GM23338 (cell line): ENCODE measurements at regions not wholly inside any gene's neighbourhood (a gene's known extent, or its start where the extent isn't known, plus 50 kb on each side); places are given as distances from the start of the nearest gene placed in this dataset.

Experiments
- ATAC-seq: fragments of 200-7000 bp; cut with Tn5 transposase; 3 replicates; pipeline ENCODE4 v1.9.1; 2020
- DNase-seq: peaks from one replicate; pipeline ENCODE4 v3.0.0-alpha.2; 2015; ENCODE audit warnings: low spot score
- H2AFZ ChIP-seq: fragments of 200-600 bp; sonication (generic); 2 replicates; pipeline ENCODE4 v1.8.0; 2016; ENCODE audit warnings: antibody characterized with exemption, mild to moderate bottlenecking, moderate library complexity
- H3F3A ChIP-seq: fragments of 200-600 bp; sonication (generic); replicated peaks from 2 replicates; pipeline ENCODE4 v1.8.0; 2017; ENCODE audit warnings: antibody characterized with exemption, mixed run types, low read depth
- H3K27ac ChIP-seq: fragments of 200-600 bp; sonication (generic); 2 replicates; pipeline ENCODE4 v1.6.1; 2016; ENCODE audit warnings: low read depth
- H3K27me3 ChIP-seq: fragments of 200-600 bp; sonication (generic); 2 replicates; pipeline ENCODE4 v1.8.0; 2016; ENCODE audit warnings: mild to moderate bottlenecking, mixed run types, moderate library complexity; ENCODE audit not compliant: insufficient read depth
- H3K36me3 ChIP-seq: fragments of 200-600 bp; sonication (generic); 2 replicates; pipeline ENCODE4 v1.8.0; 2016; ENCODE audit warnings: mild to moderate bottlenecking; ENCODE audit not compliant: insufficient read depth
- H3K4me1 ChIP-seq: fragments of 200-600 bp; sonication (generic); 2 replicates; pipeline ENCODE4 v1.8.0; 2016; ENCODE audit warnings: mild to moderate bottlenecking, moderate library complexity; ENCODE audit not compliant: insufficient read depth
- H3K4me2 ChIP-seq: fragments of 200-600 bp; sonication (generic); 2 replicates; pipeline ENCODE4 v1.7.1; 2017; ENCODE audit warnings: mixed run types
- H3K4me3 ChIP-seq: fragments of 200-600 bp; sonication (generic); 2 replicates; pipeline ENCODE4 v1.6.1; 2016; ENCODE audit warnings: mixed run types
- H3K79me2 ChIP-seq: fragments of 200-600 bp; sonication (generic); replicated peaks from 2 replicates; pipeline ENCODE4 v1.8.0; 2017; ENCODE audit warnings: mild to moderate bottlenecking; ENCODE audit not compliant: insufficient read depth
- H3K9me2 ChIP-seq: fragments of 200-600 bp; sonication (generic); 2 replicates; pipeline ENCODE4 v1.8.0; 2017; ENCODE audit not compliant: insufficient read depth
- H4K20me1 ChIP-seq: fragments of 200-600 bp; sonication (generic); replicated peaks from 2 replicates; pipeline ENCODE4 v1.8.0; 2017; ENCODE audit warnings: mild to moderate bottlenecking; ENCODE audit not compliant: insufficient read depth
- H3K27ac Mint-ChIP-seq: 2 replicates; pipeline ENCODE4 v1.8.0; 2020; ENCODE audit warnings: inconsistent platforms, mild to moderate bottlenecking, moderate library complexity, mixed read lengths
- H3K27me3 Mint-ChIP-seq: 3 replicates; pipeline ENCODE4 v1.8.0; 2022; ENCODE audit warnings: low read depth, mild to moderate bottlenecking, moderate library complexity, mixed read lengths, inconsistent platforms; ENCODE audit not compliant: insufficient read depth, poor library complexity
- H3K36me3 Mint-ChIP-seq: 3 replicates; pipeline ENCODE4 v1.8.0; 2021; ENCODE audit warnings: low read depth, mild to moderate bottlenecking, inconsistent platforms, moderate library complexity, mixed read lengths
- H3K4me1 Mint-ChIP-seq: 3 replicates; pipeline ENCODE4 v1.8.0; 2020; ENCODE audit warnings: mild to moderate bottlenecking, inconsistent platforms, mixed read lengths
- H3K4me3 Mint-ChIP-seq: 3 replicates; pipeline ENCODE4 v1.8.0; 2021; ENCODE audit warnings: moderate library complexity, mild to moderate bottlenecking, inconsistent platforms, mixed read lengths
- H3K9me3 Mint-ChIP-seq: 3 replicates; pipeline ENCODE4 v1.8.0; 2020; ENCODE audit warnings: moderate library complexity, mild to moderate bottlenecking, inconsistent platforms, mixed read lengths
- CREB1 ChIP-seq: fragments of 250-450 bp; sonication (Bioruptor Pico); IDR thresholded peaks from 2 replicates; pipeline ENCODE4 v1.5.0; 2020; ENCODE audit warnings: low read depth, mild to moderate bottlenecking, moderate library complexity
- CTCF ChIP-seq, 2 experiments: fragments of 200-600 bp in 1 of 2; sonication (generic) in 1 of 2; conservative IDR thresholded peaks; 2 replicates each; pipeline versions ENCODE4 v1.5.1 to v1.6.1; 2016 to 2017; ENCODE audit warnings: antibody characterized with exemption in 2 of 2, low read depth in 2 of 2, mild to moderate bottlenecking in 2 of 2, moderate library complexity in 1 of 2
- EZH2 ChIP-seq: fragments of 200-600 bp; sonication (generic); IDR thresholded peaks from one replicate; pipeline ENCODE4 v1.8.0; 2017; ENCODE audit warnings: antibody characterized with exemption, mild to moderate bottlenecking, low read depth; ENCODE audit not compliant: unreplicated experiment
- JUNB ChIP-seq: IDR thresholded peaks from one replicate; pipeline ENCODE4 v1.6.1; 2016; ENCODE audit warnings: antibody characterized with exemption; ENCODE audit not compliant: unreplicated experiment
- POLR2AphosphoS5 ChIP-seq: IDR thresholded peaks from 2 replicates; pipeline ENCODE4 v1.6.1; 2016; ENCODE audit warnings: antibody characterized with exemption, low read depth
- REST ChIP-seq: IDR thresholded peaks from one replicate; pipeline ENCODE4 v1.6.1; 2018; ENCODE audit warnings: antibody characterized with exemption; ENCODE audit not compliant: unreplicated experiment
- ZNF114 ChIP-seq: fragments of 250-450 bp; sonication (Bioruptor Pico); IDR thresholded peaks from 2 replicates; pipeline ENCODE4 v1.5.0; 2020; ENCODE audit warnings: mild to moderate bottlenecking, moderate library complexity
- ZNF331 ChIP-seq: fragments of 250-450 bp; sonication (Bioruptor Pico); IDR thresholded peaks from 2 replicates; pipeline ENCODE4 v1.5.0; 2020; ENCODE audit warnings: low read depth, mild to moderate bottlenecking, moderate library complexity
- ZNF462 ChIP-seq: fragments of 250-450 bp; sonication (Bioruptor Pico); IDR thresholded peaks from 2 replicates; pipeline ENCODE4 v1.5.0; 2020; ENCODE audit warnings: mild to moderate bottlenecking, moderate library complexity

- TF ChIP-seq ZNF462 (CRISPR knock-in tag) (no peak), ZNF114 (CRISPR knock-in tag) (no peak), CREB1 (CRISPR knock-in tag) (no peak), JUNB (no peak), ZNF331 (no peak), CTCF (conservative IDR thresholded peaks at IDR 0.05; ENCODE audit: low read depth in 2 of 2) (no peak)
Measured at GRCh38 chr3:164883171-164883570, 195.1 kb downstream of the SI start (continued).

- H3K4me2 ChIP-seq, result no peak overlapping the region
- H3F3A ChIP-seq, result no peaks in the 10 kb centered on the region
- peaks cover 7% of the 10 kb centered on the region for H3K27me3 Mint-ChIP-seq
- H3K4me3 ChIP-seq, result no peak overlapping the region
- peaks cover 8% of the 10 kb centered on the region; the same call in 2 of the 3 replicates for H3K4me1 Mint-ChIP-seq
- no peaks in the 10 kb centered on the region for H3K36me3 Mint-ChIP-seq
- H3K36me3 ChIP-seq, result no peaks in the 10 kb centered on the region
- ATAC-seq (peak; percentile 71), DNase-seq (peak; percentile 11)
- H3K9me3 Mint-ChIP-seq, result no peaks in the 10 kb centered on the region
- no peaks in the 10 kb centered on the region for H3K27me3 ChIP-seq
- H3K9me2 ChIP-seq, result no peaks in the 10 kb centered on the region
- H4K20me1 ChIP-seq, result no peaks in the 10 kb centered on the region
- H3K4me1 ChIP-seq, result peaks cover 7% of the 10 kb centered on the region; the same call in 1 of the 2 replicates
- H3K79me2 ChIP-seq, result no peaks in the 10 kb centered on the region
- no peak overlapping the region for H3K4me3 Mint-ChIP-seq
- peak overlapping the region; percentile 91 for H2AFZ ChIP-seq
- H3K27ac Mint-ChIP-seq, result no peak overlapping the region
- H3K27ac ChIP-seq, result no peak overlapping the region
- no peak for TF ChIP-seq CTCF (conservative IDR thresholded peaks at IDR 0.05; ENCODE audit: low read depth in 2 of 2)
- TF ChIP-seq POLR2AphosphoS5, result no peak
- TF ChIP-seq CREB1 (CRISPR knock-in tag), result no peak
- no peak for TF ChIP-seq ZNF331
- TF ChIP-seq JUNB, result no peak
- TF ChIP-seq REST, result no peak
- no peak for TF ChIP-seq EZH2
Measured at GRCh38 chr3:164879201-164879600, 199.1 kb downstream of the SI start.
